GM13976 (cell line): ENCODE measurements at regions not wholly inside any gene's neighbourhood (a gene's known extent, or its start where the extent isn't known, plus 50 kb on each side); places are given as distances from the start of the nearest gene placed in this dataset.
"Not testable (repeated sequence)": the region's sequence is repeated elsewhere in the genome, so short reads cannot be mapped to it uniquely, and the experiment has no call there.

ENCODE experiments used
- DNase-seq: peaks from one replicate; pipeline ENCODE4 v3.0.0; 2012; ENCODE audit warnings: low spot score
- CTCF ChIP-seq: IDR thresholded peaks from 2 replicates; pipeline ENCODE4 v1.5.1; 2012; ENCODE audit warnings: borderline replicate concordance, mild to moderate bottlenecking; ENCODE audit not compliant: insufficient read depth; ENCODE audit errors: extremely low read depth, missing control alignments, control extremely low read depth
- in situ Hi-C: fragments of 300-500 bp; cut with MboI; formaldehyde crosslinking; loops from one replicate; pipeline ENCODE4 v1.12.0; 2022; ENCODE audit warnings: low sequenced_read_pairs, mixed read lengths, inconsistent platforms; ENCODE audit not compliant: unreplicated experiment

- in situ Hi-C loops: no loop called here
These were observed 98.5 kb downstream of the EHF start for GRCh38 chr11:34719303-34719848.

GRCh38 chr11:34713631-34714030, 92.7 kb downstream of the EHF start:
- DNase-seq, in situ Hi-C loops: not testable (repeated sequence)

More at GRCh38 chr11:34719303-34719848, 98.5 kb downstream of the EHF start:
- no peak for DNase-seq
- no peak for TF ChIP-seq CTCF
